Neural progenitor cell (in vitro differentiated cells): ENCODE measurements at regions not wholly inside any gene's neighbourhood (a gene's known extent, or its start where the extent isn't known, plus 50 kb on each side); places are given as distances from the start of the nearest gene placed in this dataset.

Experiments
- EZH2 ChIP-seq: fragments of 200-600 bp; sonication (generic); IDR thresholded peaks from 2 replicates; pipeline ENCODE4 v1.6.1; 2017; ENCODE audit warnings: antibody characterized with exemption, mild to moderate bottlenecking, moderate library complexity
- EZH2phosphoT487 ChIP-seq: fragments of 200-600 bp; sonication (generic); IDR thresholded peaks from 2 replicates; pipeline ENCODE4 v1.6.1; 2017; ENCODE audit warnings: antibody characterized with exemption
- TF ChIP-seq, protein P1 (sequence below): fragments of 200-600 bp; sonication (generic); IDR thresholded peaks from 2 replicates; pipeline ENCODE4 v1.5.1; 2017; ENCODE audit warnings: antibody characterized with exemption, mild to moderate bottlenecking

DNA sequence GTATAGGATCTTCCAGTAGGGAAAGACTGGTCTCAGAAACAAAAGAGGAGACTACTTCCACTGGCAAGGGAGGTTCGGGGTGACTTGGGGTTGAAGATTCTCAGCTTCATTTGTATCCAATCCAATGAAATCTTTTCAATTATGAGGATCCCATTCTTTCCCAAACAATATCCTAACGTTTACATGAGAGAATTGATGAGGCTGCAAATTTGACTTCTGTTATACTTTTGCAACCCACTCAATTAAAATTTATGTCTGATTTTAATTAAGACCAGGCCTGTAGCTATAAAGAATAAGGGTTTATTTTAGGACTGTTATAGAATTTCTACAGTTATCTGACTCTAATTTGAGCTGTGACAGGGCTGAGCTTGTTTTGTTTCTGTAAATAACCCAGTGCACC, 251.5 kb downstream of the ANKRD7 start:
- TF ChIP-seq, protein P1, sequence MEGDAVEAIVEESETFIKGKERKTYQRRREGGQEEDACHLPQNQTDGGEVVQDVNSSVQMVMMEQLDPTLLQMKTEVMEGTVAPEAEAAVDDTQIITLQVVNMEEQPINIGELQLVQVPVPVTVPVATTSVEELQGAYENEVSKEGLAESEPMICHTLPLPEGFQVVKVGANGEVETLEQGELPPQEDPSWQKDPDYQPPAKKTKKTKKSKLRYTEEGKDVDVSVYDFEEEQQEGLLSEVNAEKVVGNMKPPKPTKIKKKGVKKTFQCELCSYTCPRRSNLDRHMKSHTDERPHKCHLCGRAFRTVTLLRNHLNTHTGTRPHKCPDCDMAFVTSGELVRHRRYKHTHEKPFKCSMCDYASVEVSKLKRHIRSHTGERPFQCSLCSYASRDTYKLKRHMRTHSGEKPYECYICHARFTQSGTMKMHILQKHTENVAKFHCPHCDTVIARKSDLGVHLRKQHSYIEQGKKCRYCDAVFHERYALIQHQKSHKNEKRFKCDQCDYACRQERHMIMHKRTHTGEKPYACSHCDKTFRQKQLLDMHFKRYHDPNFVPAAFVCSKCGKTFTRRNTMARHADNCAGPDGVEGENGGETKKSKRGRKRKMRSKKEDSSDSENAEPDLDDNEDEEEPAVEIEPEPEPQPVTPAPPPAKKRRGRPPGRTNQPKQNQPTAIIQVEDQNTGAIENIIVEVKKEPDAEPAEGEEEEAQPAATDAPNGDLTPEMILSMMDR: no peak
- TF ChIP-seq EZH2: no peak
- no peak for TF ChIP-seq EZH2phosphoT487
